ENCODE measurements at regions not wholly inside any gene's neighbourhood (a gene's known extent, or its start where the extent isn't known, plus 50 kb on each side); places are given as distances from the start of the nearest gene placed in this dataset.

GRCh38 chr1:101667761-101668160 lies 329.0 kb downstream of the OLFM3 start:
- no peaks in the 10 kb centered on the region for H3K4me1 ChIP-seq (ENCODE audit: insufficient read depth, low read length)
- H2AFZ ChIP-seq (ENCODE audit: low read length): no peak overlapping the region
- H3K4me2 ChIP-seq (ENCODE audit: insufficient read depth, low read length): no peak overlapping the region
- H3K27me3 ChIP-seq (ENCODE audit: insufficient read depth, low read length): no peaks in the 10 kb centered on the region
- no peak overlapping the region for H3K27ac ChIP-seq (ENCODE audit: low read depth, low read length)
- no peak for TF ChIP-seq CTCF (IDR thresholded peaks at IDR 0.05; ENCODE audit: extremely low read depth, low read depth, low read length)
- H3K9me3 ChIP-seq (ENCODE audit: low read depth, low read length): no peaks in the 10 kb centered on the region
- DNase-seq (ENCODE audit: insufficient read length, low spot score, missing footprints): no peak
- H3K36me3 ChIP-seq (ENCODE audit: insufficient read depth, low read length): no peaks in the 10 kb centered on the region
- no peaks in the 10 kb centered on the region for H3K79me2 ChIP-seq (ENCODE audit: insufficient read depth, low read length)
- no peak overlapping the region for H3K4me3 ChIP-seq (ENCODE audit: insufficient read depth, low read length)
- no peaks in the 10 kb centered on the region for H4K20me1 ChIP-seq (ENCODE audit: insufficient read depth, low read length)

- no peaks in the 10 kb centered on the region for H3K4me1 ChIP-seq (ENCODE audit: insufficient read depth, low read length)
- H3K4me3 ChIP-seq (ENCODE audit: insufficient read depth, low read length): no peak overlapping the region
- no peaks in the 10 kb centered on the region for H4K20me1 ChIP-seq (ENCODE audit: insufficient read depth, low read length)
- H3K9me3 ChIP-seq (ENCODE audit: low read depth, low read length): peaks cover 2% of the 10 kb centered on the region
- H2AFZ ChIP-seq (ENCODE audit: low read length): no peak overlapping the region
- no peak for DNase-seq (ENCODE audit: insufficient read length, low spot score, missing footprints)
- no peaks in the 10 kb centered on the region for H3K79me2 ChIP-seq (ENCODE audit: insufficient read depth, low read length)
- no peak overlapping the region for H3K27ac ChIP-seq (ENCODE audit: low read depth, low read length)
- TF ChIP-seq CTCF (IDR thresholded peaks at IDR 0.05; ENCODE audit: extremely low read depth, low read depth, low read length): no peak
- H3K27me3 ChIP-seq (ENCODE audit: insufficient read depth, low read length): no peaks in the 10 kb centered on the region
- H3K4me2 ChIP-seq (ENCODE audit: insufficient read depth, low read length): no peak overlapping the region
- H3K36me3 ChIP-seq (ENCODE audit: insufficient read depth, low read length): no peaks in the 10 kb centered on the region
Observed at GRCh38 chr1:101683136-101683535, 313.6 kb downstream of the OLFM3 start.

- no peaks in the 10 kb centered on the region for H4K20me1 ChIP-seq (ENCODE audit: insufficient read depth, low read length)
- no peak for TF ChIP-seq CTCF (IDR thresholded peaks at IDR 0.05; ENCODE audit: extremely low read depth, low read depth, low read length)
- H3K79me2 ChIP-seq (ENCODE audit: insufficient read depth, low read length): no peaks in the 10 kb centered on the region
Observed at GRCh38 chr1:101683561-101683960, 313.2 kb downstream of the OLFM3 start.

GRCh38 chr1:101697072-101697471 lies 299.7 kb downstream of the OLFM3 start:
- no peaks in the 10 kb centered on the region for H3K79me2 ChIP-seq (ENCODE audit: insufficient read depth, low read length)
- no peak overlapping the region for H3K27ac ChIP-seq (ENCODE audit: low read depth, low read length)
- no peaks in the 10 kb centered on the region for H3K27me3 ChIP-seq (ENCODE audit: insufficient read depth, low read length)
- no peaks in the 10 kb centered on the region for H3K4me1 ChIP-seq (ENCODE audit: insufficient read depth, low read length)
- no peaks in the 10 kb centered on the region for H3K9me3 ChIP-seq (ENCODE audit: low read depth, low read length)
- no peak overlapping the region for H3K4me3 ChIP-seq (ENCODE audit: insufficient read depth, low read length)
- H3K4me2 ChIP-seq (ENCODE audit: insufficient read depth, low read length): no peak overlapping the region
- TF ChIP-seq CTCF (IDR thresholded peaks at IDR 0.05; ENCODE audit: extremely low read depth, low read depth, low read length): no peak
- H3K36me3 ChIP-seq (ENCODE audit: insufficient read depth, low read length): no peaks in the 10 kb centered on the region
- peak overlapping the region; percentile 40 for H2AFZ ChIP-seq (ENCODE audit: low read length)
- no peak for DNase-seq (ENCODE audit: insufficient read length, low spot score, missing footprints)
- no peaks in the 10 kb centered on the region for H4K20me1 ChIP-seq (ENCODE audit: insufficient read depth, low read length)

More at GRCh38 chr1:101683561-101683960, 313.2 kb downstream of the OLFM3 start:
- Histone ChIP-seq H3K4me2 (ENCODE audit: insufficient read depth, low read length) (no peak overlapping the region), H3K36me3 (ENCODE audit: insufficient read depth, low read length) (no peaks in the 10 kb centered on the region), H2AFZ (ENCODE audit: low read length) (no peak overlapping the region), H3K4me1 (ENCODE audit: insufficient read depth, low read length) (no peaks in the 10 kb centered on the region), H3K27ac (ENCODE audit: low read depth, low read length) (no peak overlapping the region), H3K27me3 (ENCODE audit: insufficient read depth, low read length) (no peaks in the 10 kb centered on the region), H3K4me3 (ENCODE audit: insufficient read depth, low read length) (no peak overlapping the region), H3K9me3 (ENCODE audit: low read depth, low read length) (peaks cover 2% of the 10 kb centered on the region)
- peak; percentile 47 for DNase-seq (ENCODE audit: insufficient read length, low spot score, missing footprints)
